Fibroblast of villous mesenchyme (primary cell): ENCODE measurements at regions not wholly inside any gene's neighbourhood (a gene's known extent, or its start where the extent isn't known, plus 50 kb on each side); places are given as distances from the start of the nearest gene placed in this dataset.

Source experiments
- DNase-seq: peaks from one replicate; pipeline ENCODE4 v3.0.0-alpha.2; 2010; ENCODE audit warnings: low read depth
- H3K4me3 ChIP-seq: 2 replicates; pipeline ENCODE4 v1.5.1; 2011; ENCODE audit warnings: low read depth, mild to moderate bottlenecking, low read length
- CTCF ChIP-seq: IDR thresholded peaks from 2 replicates; pipeline ENCODE4 v1.5.1; 2012; ENCODE audit warnings: low read depth, mild to moderate bottlenecking, low read length; ENCODE audit not compliant: insufficient read depth

GRCh38 chr4:134952305-134952704 lies 750.7 kb upstream of the PABPC4L start:
- no peak overlapping the region for H3K4me3 ChIP-seq
- DNase-seq: no peak
- no peak for TF ChIP-seq CTCF

- TF ChIP-seq CTCF: no peak
- no peak for DNase-seq
- H3K4me3 ChIP-seq: no peak overlapping the region
Observed at GRCh38 chr4:134948110-134948642, 746.6 kb upstream of the PABPC4L start.

- no peak overlapping the region for H3K4me3 ChIP-seq
- TF ChIP-seq CTCF: no peak
- DNase-seq: no peak
Observed at GRCh38 chr4:134944115-134944514, 742.5 kb upstream of the PABPC4L start.

- H3K4me3 ChIP-seq: no peak overlapping the region
- no peak for DNase-seq
- no peak for TF ChIP-seq CTCF
Observed at GRCh38 chr4:134936014-134936413, 734.4 kb upstream of the PABPC4L start.

- peak; percentile 1 for DNase-seq
- peak; percentile 35 for TF ChIP-seq CTCF
- no peak overlapping the region for H3K4me3 ChIP-seq
Observed at GRCh38 chr4:134935320-134935719, 733.7 kb upstream of the PABPC4L start.

- H3K4me3 ChIP-seq: no peak overlapping the region
- TF ChIP-seq CTCF: no peak
- no peak for DNase-seq
Observed at GRCh38 chr4:134934036-134934808, 732.6 kb upstream of the PABPC4L start.
